Left forelimb (tissue), 1 donor: ENCODE measurements at regions not wholly inside any gene's neighbourhood (a gene's known extent, or its start where the extent isn't known, plus 50 kb on each side); places are given as distances from the start of the nearest gene placed in this dataset.
"Not testable (repeated sequence)": the region's sequence is repeated elsewhere in the genome, so short reads cannot be mapped to it uniquely, and the experiment has no call there.

Experiments used
- DNase-seq: peaks from one replicate; pipeline ENCODE4 v3.0.0-alpha.2; 2018; ENCODE audit warnings: low spot score

DNA sequence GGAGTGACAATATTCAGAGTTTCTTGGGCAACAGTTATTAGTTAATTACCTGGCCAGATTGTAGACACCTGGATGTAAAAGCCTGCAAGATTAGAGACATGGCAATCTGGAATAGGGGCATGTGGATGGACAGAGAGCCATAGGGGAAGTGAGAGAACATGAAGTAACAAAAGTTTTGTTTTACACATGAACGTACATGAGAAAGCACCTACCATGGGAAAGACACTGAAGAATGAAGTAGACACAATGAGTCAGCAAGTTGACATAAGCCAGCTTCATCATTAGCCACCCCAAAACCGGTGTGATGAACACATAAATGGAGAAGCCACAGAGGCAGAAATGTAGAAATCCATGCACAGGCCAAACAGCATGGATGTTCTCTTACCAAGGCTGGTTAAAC, 462.1 kb upstream of the C1orf87 start:
- DNase-seq = no peak

DNA sequence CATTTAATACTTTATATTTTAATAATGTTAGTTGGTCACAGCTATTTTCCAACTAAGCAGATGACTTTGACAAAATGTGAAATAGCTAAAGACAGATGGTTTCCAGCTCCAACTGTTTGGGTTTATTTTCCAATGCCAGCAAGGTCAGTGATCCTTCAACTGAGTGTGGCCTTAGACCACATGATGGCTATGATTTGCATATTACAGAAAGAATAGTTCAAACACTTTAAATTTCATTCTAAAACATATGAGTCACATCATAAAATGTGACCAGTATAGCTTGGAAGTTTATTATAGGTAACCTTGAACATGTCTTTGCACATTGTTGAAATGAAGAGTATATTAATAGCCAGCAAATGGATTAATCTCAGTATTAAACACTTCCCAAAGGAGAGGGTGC, 454.0 kb upstream of the C1orf87 start:
- no peak for DNase-seq

DNA sequence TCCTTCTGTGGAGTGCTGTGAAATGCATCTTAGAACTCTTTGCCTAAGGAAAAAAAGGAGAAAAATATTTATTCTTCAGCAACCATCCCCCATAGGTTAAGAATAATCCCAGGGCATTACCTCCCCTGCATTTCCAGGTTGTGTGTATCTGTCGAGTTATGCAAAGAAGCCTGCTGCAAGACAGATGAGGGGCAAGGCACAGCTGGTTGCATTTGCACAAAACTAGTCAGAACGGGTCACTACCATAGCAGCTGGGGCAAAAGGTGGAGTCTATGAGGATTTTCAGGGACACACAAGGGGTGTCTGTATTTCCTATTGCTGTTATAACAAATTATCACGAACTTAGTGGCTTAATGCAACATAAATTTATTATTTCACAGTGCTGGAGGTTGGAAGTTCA, 443.4 kb upstream of the C1orf87 start:
- no peak for DNase-seq

DNA sequence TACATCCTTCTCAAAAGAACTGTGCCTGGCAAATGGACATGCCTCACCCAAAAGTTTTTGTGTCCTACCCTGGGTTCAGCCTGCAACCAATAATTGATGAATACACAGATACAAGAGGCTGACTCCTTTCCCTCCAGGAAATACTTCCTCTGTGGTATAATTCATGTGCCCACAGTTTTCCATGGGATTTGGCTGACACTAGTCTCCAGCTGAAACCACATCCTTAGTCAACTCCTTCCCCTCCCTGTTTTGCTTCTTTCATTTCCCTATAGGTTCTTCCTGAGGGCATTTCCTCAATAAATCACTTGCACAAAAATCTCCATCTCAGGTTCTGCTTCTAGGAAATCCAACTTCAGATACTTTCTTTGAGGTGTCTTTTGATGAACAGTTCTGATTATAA, 436.6 kb upstream of the C1orf87 start:
- DNase-seq = no peak

DNA sequence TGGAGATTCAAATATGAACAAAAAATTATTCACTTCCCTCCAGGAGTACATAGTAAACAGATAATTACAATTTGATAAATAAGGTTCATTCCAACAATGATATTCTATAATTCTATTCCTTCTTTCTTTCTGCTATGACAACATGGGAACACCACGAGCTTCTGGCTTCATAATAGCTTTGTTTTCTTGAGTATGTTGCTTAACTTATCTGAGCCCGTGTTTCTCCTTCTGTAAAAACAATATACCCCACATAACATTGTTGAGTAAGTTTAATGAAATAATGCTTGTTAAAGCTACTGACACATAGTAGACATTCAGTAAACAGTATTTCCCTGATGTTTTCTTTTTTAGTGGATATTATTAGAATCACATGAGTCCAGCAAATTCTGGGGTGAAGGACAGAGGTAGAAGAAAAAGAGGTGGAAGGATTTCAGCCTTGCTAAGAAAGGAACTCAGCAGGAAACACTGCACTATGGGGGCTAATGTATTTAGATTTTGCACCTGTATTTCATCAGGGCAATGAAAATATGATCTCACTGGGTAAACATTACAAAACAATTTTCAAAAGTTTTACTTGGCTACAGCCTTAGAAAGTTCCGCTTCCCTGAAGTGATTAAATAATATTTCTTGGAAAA, 430.8 kb upstream of the C1orf87 start:
- no peak for DNase-seq

DNA sequence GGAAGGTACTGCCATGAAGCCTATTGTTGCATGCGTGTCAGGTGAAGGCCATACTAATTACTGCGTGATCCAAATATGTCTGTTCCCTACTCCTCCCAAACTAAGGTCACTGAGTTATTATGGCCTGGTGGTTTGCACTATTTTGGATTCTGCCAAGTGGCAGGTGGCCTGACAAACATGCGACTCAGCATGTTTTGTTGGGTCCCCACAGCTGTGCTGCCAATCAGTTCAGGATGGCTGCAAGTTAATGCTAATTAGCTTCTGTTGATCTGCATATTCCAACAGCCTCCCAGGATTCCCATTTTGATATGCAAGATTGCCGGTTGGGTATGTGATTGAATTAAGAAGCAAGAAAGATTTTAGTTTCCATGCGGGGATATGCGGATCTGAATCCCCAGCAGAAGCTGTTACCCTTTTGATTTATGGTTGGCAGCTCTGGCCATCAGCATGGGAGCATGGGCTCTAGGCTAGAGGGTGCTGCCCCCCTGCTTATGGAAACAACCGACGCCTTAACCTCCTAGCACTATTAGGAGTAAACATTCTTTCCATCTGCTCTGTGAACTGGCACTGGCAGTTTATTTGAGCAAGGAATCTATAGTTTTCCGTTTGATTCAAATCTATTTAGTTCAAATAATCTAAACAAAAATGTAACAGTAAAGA, 429.8 kb upstream of the C1orf87 start:
- peak; percentile 70 for DNase-seq

DNA sequence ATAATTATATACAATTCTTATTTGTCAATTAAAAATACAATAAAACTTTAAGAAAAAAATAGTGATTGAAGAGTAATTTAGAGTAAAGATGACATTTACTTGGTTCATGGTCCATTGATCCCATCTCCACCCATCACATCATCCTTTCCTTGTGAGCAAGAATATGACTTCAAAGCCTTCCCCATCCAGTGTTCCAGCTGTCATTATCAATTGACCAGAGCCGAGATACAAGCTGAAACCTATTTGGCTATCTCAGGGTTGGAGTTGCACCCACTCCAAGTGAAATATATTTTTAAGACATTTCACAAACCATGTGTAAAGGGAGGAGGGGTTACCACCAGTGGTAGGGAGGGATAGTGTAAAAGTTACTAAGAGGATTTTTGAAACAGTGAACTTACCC, 428.9 kb upstream of the C1orf87 start:
- DNase-seq = no peak

DNA sequence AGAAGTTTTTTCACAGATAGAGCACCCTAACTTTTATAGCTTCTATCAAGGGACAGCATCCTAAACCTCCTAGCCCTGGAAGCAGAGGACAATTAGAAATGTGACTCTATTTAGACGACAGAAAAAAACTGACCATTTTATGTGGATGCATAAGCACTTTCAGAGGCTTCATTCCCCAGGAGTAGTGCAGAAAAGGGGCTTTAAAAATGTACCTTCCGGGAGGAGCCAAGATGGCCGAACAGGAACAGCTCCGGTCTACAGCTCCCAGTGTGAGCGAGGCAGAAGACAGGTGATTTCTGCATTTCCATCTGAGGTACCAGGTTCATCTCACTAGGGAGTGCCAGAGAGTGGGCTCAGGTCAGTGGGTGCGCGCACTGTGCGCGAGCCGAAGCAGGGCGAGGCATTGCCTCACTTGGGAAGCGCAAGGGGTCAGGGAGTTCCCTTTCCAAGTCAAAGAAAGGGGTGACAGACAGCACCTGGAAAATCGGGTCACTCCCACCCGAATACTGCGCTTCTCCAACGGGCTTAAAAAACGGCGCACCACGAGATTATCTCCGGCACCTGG, 416.4 kb upstream of the C1orf87 start:
- not testable (repeated sequence) for DNase-seq

DNA sequence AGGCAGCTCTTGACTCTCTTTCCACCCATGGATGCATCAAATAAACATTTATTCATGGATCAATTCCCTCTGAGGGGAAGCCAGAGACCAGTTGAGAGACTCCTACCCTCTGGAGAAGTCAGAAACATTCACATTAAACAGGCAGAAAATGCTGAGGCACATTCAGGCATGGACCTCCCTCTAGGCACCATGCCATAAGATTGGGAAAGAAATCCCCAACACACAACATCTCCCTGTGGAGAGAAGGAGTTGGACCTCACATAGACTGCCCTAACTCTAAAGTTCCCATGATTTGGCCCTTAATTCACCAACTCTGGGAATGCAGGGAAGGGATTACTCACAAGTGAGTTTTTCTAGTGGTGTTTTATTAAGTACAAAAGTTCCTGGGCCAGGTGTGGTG, 415.3 kb upstream of the C1orf87 start:
- no peak for DNase-seq

DNA sequence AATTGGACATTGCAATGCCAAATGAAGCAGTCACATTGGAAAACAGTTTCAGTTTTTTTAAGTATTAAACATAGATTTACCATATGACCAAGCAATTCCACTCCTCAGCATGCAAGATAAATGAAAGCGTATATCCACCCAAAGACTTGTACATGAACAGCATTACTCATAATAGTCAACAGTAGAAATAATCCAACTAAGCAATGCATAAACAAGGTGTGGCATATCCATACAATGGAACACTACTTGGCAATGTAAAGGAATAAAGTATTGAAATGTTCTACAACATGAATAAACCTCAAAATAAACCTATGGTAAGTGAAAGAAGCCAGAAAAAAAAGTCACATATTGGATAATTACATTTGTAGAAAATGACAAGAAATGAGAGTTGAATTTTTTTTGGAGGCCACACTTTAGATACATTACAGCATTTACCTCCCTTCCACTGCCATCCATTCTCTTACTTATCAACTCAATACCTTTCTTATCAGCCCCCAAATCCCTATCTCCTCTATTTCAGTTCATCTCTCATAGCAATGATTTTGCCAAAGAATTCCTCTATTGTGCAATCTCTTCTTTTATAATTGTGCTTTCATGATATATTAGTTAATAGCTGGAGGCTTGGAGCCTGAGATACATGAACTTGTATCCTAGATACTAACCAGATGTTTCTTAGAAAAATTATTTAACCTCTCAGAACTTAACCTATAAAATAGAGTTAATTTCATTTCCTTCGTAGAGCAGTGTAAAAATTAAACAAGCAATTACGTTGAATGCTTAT, 414.2 kb upstream of the C1orf87 start:
- DNase-seq = no peak

DNA sequence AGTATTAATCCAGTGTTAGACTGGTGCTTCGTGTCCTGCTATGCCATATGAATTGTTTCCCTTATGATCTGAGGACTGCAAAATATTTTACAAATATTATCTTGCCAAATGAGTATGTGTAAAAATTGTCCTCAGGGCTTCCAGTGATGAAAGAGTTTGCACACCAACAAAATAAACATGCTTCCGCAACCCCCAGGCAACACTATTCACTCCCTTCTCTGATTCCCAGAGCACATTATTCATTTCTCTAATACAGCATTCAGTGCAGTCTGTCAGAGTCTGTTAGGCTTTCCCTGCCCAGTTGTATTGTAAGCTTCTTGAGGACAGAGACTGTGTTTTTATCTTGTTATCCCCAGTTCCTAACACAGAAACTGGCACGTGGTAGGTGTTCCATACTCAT, 409.9 kb upstream of the C1orf87 start:
- no peak for DNase-seq

DNA sequence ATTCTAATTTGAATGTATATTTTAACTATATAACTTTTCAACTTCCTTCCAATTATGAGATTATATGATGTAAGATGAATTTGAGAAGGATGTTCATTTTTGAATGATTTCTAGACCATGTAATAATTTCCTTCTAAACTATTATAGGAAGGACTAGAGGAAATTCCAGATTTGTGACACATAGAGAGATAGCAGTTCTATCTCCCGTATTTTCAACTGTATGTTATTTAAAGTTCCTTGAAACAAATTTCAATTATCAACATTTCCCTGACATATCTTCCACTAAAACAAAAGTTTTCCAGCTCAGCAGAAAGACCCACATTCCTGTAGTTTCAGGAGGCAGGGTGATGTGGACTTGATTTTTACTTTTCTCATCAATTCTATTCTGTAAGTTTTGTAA, 396.7 kb upstream of the C1orf87 start:
- no peak for DNase-seq

DNA sequence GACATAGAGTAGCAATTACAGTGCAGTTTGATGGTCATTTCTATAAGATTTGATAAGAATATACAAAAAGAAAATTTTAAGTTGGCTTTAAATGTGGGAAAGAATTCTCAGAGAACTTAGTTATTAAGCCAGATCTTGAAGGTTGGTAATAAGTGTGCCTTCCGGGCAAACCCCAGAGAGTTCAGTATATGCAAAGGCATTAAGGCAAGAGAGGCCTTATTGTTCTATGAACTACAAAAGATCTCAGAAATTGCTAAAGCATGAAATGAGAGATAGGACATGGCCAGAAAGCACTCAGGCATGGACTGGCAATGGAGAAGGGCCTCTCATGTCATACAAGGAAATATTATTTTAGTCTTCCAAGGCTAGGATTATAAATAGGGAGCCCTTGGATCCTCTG, 390.2 kb upstream of the C1orf87 start:
- DNase-seq = no peak

DNA sequence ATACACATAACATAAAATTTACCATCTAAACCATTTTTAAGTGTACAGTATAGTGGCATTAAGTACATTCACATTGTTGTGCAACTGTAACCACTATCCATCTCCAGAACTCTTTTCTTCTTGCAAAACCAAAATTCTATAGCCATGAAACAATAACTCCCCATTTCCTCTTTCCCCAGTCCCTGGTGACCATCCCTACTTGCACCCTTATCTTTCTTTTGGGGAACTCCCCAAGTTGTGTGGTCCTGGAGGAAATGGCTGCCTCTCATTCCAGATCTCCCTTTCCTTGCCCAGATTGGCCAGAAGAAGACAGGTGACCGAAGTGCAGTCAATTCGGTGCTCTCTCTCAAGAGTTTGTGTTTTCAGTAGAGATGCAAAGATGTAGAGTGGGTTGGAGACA, 389.6 kb upstream of the C1orf87 start:
- DNase-seq = no peak

DNA sequence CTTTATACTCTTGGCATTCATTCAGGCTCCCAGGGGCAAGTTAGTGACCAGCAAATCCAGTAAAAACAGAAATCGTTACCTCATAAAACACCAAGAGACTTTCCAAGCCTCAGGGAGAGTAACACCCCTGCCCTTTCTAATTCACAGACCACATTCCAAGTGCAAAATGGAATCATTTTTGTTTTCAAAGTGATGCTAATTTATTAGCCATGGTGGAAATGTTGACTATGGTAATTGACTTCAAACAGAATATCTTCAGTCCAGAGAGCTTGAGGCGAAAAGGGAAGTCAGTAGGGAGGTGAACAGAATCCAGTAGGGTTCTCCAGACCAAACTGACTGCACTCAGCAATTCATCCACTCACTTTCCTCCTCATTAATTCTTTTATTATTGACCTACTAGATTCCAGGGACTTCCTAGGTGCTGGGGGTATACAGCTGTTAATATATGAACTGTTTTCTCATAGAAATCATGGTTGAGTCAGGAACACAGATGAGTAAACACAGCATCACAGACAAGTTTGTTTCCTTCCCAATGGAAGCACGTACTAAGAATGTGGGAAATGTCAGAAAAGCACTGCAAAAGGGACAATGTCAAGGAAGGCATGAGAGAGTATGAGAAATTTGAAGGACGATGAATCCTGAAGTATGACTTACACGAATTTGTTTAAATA, 388.5 kb upstream of the C1orf87 start:
- no peak for DNase-seq

DNA sequence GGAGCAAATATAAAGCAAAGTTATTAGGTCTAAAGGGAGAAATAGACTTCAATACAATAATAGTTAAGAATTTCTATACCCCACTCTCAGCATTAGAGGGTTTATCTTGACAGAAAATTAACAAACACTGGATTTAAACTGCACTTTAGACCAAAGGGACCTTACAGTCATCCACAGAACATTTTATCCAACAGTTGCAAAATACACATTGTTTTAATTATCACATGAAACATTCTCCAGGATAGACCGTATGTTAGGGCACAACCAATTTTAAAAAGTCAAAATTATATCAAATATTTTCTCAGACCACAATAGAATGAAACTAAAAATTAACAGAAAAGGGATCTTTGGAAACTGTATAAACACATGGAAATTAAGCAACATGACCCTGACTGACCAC, 384.5 kb upstream of the C1orf87 start:
- DNase-seq = no peak

DNA sequence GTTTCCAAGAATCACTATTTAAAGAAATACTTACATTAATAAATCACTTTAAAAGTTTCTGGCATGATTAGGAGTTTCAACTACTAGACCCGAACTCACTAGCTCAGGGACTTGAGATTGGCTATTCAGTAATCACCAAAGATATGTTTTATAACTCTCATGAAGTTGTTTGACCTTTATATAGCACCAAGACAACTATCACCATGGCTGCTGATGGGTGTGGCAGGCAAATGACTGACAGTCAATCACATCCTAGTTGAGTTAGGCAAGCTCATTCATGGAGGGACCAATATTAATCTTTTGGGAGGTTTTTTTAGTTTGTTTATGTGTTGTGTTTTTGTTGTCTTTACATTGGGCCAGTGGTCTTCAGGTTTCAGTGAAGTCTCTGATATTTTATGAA, 376.3 kb upstream of the C1orf87 start:
- DNase-seq = no peak

DNA sequence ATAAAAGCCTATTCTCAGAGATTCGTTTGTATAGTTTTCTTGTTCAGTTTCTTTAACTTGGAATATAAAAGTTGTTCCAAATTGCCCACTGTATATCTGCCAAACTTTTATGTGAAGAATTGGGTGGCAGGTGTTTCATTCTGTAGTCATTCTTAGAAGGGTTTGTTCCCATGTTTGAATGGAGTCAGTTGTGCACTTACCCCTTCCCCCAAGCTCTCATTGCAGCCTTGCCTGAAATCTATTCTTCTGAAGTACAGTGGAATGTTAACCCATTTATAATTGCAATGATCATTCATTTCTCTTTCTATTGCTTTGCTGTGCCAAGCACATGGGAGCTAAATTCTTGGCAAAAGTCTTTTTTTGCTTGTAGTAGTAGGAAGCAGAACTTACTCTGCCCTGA, 375.3 kb upstream of the C1orf87 start:
- no peak for DNase-seq

DNA sequence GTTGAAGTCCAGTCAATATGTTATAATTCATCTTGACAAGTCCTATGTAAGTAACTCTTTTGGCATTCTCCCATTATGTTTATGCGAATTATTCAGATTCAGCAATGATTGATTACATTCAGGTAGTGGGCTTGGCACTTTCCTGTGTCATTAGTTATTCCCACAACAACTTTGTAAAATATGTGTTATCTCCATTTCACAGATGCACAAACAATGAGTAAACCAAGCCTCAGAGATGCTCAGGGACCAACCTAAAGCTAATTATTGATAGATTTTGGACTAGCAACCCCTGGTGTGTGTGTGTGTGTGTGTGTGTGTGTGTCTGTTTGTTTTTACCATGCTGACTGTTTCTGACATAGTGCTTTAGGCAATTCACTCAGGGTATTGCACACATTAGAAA, 371.1 kb upstream of the C1orf87 start:
- no peak for DNase-seq

DNA sequence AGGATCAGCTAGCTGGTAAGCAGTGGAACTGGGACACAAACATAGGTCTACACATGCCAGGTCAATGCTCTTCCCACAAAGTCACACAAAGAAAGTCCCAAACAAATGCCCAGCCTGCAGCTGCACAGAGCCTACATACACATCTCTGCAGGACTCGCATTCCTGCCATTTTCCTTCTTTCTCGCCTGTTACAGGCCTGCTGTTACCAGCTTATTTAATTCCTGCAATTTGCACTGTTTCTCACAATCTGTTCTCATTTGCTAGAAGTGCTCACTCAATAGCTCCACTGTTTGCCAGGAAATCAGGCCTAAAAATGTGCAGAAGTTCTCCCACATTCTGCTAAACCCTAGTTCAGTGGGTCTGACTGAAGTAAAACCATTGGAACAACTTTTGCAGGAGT, 362.6 kb upstream of the C1orf87 start:
- DNase-seq = no peak

DNA sequence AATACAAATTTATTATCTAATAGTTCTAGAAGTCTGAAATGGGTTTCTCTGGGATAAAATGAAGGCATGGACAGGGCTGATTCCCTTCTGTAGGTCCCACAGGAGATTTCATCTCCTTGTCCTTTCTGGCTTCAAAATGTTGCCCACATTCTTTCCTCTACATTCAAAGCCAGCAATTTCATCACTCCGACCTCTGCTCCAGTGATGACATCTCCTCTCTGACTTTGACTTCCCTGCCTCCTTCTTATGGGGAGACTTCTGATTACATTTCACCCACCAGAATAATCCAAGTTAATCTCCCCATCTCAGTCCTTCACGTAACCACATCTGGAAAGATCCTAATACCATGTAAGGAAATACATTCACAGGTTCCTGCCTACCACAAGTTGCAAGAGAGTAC, 358.0 kb upstream of the C1orf87 start:
- DNase-seq = no peak

DNA sequence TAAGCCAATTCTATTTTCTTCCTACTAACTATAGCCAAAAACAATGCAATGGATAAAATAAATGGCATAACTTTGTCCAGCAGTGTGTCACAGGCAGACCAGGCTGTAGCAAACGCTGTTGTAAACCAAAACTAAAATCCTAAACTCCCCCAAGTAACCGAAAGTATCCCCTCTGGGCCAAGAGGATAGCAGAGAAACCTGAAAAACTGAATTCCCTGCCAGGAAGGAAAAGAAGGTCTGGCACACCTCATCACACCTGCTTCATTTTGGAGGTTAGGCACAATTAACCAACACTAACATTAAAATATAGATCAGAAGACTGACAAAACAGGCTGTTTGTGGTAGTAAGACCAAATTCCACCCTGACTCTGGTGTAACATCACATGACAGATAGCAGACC, 356.8 kb upstream of the C1orf87 start:
- DNase-seq = no peak

DNA sequence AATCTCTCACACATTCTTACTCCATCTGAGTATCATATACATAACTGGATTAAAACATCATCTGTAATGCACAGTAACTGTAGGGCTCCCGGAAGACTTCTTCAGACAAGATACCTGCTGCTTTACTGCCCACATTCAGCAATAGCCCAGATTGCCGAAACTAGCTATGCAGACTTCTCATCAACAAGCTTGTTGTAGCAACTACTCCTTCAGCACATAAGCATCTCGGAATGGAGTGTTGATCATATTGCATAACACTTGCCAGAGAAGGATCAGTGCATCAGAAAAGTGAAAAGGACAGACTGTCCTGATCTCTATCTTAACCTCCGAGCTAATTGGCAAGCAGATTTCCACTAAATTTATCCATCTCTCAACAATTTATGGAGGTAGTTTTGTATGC, 354.6 kb upstream of the C1orf87 start:
- no peak for DNase-seq
